Ovary (tissue), 3 donors: ENCODE measurements at regions not wholly inside any gene's neighbourhood (a gene's known extent, or its start where the extent isn't known, plus 50 kb on each side); places are given as distances from the start of the nearest gene placed in this dataset.

Experiments
- POLR2A ChIP-seq: fragments of 450-650 bp; IDR thresholded peaks from one replicate; pipeline ENCODE4 v1.6.1; 2017; ENCODE audit warnings: antibody characterized with exemption, mild to moderate bottlenecking, moderate library complexity
- TF ChIP-seq, protein P1 (sequence below), 3 donors: fragments of 450-650 bp in 2 of 3; fragments of 200-600 bp in 1 of 3; IDR thresholded peaks; one replicate each; pipeline versions ENCODE4 v1.5.1 to v1.8.0; 2016 to 2022; ENCODE audit warnings: antibody characterized with exemption in 3 of 3, mild to moderate bottlenecking in 1 of 3
- donor health status: DM: no; HTN: no; CAD: no.

DNA sequence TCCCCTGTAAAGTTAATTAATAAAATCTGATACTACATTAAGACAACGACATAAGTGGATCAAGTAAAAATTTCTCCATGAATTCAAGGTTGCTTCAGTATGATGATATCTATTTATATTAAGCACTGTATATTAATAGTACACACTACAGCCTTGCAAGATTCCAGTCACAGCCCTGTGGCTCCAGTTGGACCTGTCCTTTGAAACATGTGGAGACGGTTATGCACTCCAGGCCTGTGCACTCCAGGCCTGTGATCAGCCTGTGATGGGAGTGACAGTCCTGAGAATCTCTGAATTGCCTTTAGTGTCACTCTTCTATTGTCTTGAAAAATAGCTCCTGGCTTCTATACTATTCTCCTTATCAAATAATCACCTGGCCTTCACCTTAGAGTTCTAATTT is 981.1 kb upstream of the AGA start:
- no peak for TF ChIP-seq POLR2A
- TF ChIP-seq, protein P1, sequence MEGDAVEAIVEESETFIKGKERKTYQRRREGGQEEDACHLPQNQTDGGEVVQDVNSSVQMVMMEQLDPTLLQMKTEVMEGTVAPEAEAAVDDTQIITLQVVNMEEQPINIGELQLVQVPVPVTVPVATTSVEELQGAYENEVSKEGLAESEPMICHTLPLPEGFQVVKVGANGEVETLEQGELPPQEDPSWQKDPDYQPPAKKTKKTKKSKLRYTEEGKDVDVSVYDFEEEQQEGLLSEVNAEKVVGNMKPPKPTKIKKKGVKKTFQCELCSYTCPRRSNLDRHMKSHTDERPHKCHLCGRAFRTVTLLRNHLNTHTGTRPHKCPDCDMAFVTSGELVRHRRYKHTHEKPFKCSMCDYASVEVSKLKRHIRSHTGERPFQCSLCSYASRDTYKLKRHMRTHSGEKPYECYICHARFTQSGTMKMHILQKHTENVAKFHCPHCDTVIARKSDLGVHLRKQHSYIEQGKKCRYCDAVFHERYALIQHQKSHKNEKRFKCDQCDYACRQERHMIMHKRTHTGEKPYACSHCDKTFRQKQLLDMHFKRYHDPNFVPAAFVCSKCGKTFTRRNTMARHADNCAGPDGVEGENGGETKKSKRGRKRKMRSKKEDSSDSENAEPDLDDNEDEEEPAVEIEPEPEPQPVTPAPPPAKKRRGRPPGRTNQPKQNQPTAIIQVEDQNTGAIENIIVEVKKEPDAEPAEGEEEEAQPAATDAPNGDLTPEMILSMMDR (IDR thresholded peaks at IDR 0.05): no peak
